Kidney epithelial cell (primary cell): ENCODE measurements at regions not wholly inside any gene's neighbourhood (a gene's known extent, or its start where the extent isn't known, plus 50 kb on each side); places are given as distances from the start of the nearest gene placed in this dataset.

ENCODE experiments used
- DNase-seq: peaks from one replicate; pipeline ENCODE4 v3.0.0-alpha.2; 2010; ENCODE audit warnings: low read depth
- H3K27me3 ChIP-seq: 2 replicates; pipeline ENCODE4 v1.6.0; 2011; ENCODE audit warnings: low read length; ENCODE audit not compliant: control insufficient read depth, insufficient read depth
- H3K36me3 ChIP-seq: 2 replicates; pipeline ENCODE4 v1.5.1; 2011; ENCODE audit warnings: low read length; ENCODE audit not compliant: control insufficient read depth, insufficient read depth
- H3K4me3 ChIP-seq: 2 replicates; pipeline ENCODE4 v1.5.1; 2011; ENCODE audit warnings: low read depth, mild to moderate bottlenecking, control low read depth, low read length
- TF ChIP-seq, protein P1 (sequence below): IDR thresholded peaks from 2 replicates; pipeline ENCODE4 v1.5.1; 2011; ENCODE audit warnings: mild to moderate bottlenecking, moderate library complexity, low read length, control low read depth, inconsistent platforms; ENCODE audit not compliant: insufficient read depth, poor library complexity, severe bottlenecking

DNA sequence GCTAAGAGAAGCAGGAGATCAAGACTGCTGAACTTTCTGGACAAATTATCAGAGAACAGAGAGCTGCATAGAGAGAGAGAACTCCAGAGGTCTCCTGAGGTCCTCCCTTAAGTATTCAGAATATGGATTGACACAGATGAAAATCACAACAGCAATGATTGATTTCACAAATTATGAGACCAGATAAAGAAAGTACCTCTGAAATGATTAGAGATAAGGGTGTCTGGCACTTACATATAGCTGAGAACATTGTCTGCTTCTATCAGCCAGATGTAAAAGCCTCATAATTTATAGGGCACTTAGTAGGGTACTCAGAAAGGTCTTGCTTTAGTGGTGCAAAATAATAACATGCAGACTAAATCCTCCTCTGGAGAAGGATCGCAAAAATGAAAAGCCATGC lies 1301.8 kb downstream of the BRINP3 start:
- DNase-seq, result no peak
- Histone ChIP-seq H3K27me3 (no peaks in the 10 kb centered on the region), H3K36me3 (no peaks in the 10 kb centered on the region), H3K4me3 (no peak overlapping the region)
- TF ChIP-seq, protein P1, sequence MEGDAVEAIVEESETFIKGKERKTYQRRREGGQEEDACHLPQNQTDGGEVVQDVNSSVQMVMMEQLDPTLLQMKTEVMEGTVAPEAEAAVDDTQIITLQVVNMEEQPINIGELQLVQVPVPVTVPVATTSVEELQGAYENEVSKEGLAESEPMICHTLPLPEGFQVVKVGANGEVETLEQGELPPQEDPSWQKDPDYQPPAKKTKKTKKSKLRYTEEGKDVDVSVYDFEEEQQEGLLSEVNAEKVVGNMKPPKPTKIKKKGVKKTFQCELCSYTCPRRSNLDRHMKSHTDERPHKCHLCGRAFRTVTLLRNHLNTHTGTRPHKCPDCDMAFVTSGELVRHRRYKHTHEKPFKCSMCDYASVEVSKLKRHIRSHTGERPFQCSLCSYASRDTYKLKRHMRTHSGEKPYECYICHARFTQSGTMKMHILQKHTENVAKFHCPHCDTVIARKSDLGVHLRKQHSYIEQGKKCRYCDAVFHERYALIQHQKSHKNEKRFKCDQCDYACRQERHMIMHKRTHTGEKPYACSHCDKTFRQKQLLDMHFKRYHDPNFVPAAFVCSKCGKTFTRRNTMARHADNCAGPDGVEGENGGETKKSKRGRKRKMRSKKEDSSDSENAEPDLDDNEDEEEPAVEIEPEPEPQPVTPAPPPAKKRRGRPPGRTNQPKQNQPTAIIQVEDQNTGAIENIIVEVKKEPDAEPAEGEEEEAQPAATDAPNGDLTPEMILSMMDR, result no peak

DNA sequence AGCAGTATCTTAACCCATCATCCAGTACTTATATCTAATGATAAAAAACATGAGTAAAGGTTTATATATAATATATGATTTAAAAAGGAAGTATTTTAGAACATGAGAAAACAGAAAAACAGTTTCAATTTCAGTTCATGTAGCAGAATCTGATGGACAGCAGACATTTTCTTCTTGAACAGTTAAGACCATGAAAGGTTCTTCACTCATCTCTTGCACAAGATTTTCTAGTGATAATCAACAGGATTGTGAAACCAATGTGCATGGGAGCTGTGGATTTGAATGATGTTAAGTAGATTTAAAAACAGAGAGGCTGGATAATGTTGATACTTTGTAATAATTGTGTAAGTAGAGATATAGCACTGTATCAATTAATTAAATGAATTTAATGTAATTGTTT lies 1297.6 kb downstream of the BRINP3 start:
- H3K36me3 ChIP-seq, result no peaks in the 10 kb centered on the region
- TF ChIP-seq, protein P1, result no peak
- no peak overlapping the region for H3K4me3 ChIP-seq
- no peaks in the 10 kb centered on the region for H3K27me3 ChIP-seq
- DNase-seq, result no peak

DNA sequence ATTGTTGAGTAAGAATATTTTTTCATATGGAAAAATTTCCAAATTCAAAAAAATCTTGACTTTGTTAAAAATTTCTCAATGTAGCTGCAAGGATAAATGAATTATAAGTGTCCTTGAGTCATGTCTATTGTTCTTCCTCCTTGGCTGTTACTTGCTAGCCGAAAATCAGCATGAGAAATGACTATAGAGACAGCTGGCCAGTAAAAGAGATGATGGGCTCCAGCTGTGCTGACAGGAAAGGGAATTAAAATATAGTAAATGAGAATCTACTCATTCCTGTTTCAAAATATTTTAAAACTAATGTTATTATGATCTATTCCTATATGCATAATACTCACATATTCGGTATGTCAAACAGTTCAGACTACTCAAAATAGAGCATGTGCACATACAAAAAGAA lies 1292.6 kb downstream of the BRINP3 start:
- DNase-seq, result no peak
- H3K36me3 ChIP-seq, result no peaks in the 10 kb centered on the region
- H3K27me3 ChIP-seq, result no peaks in the 10 kb centered on the region
- TF ChIP-seq, protein P1, result no peak
- H3K4me3 ChIP-seq, result no peak overlapping the region

DNA sequence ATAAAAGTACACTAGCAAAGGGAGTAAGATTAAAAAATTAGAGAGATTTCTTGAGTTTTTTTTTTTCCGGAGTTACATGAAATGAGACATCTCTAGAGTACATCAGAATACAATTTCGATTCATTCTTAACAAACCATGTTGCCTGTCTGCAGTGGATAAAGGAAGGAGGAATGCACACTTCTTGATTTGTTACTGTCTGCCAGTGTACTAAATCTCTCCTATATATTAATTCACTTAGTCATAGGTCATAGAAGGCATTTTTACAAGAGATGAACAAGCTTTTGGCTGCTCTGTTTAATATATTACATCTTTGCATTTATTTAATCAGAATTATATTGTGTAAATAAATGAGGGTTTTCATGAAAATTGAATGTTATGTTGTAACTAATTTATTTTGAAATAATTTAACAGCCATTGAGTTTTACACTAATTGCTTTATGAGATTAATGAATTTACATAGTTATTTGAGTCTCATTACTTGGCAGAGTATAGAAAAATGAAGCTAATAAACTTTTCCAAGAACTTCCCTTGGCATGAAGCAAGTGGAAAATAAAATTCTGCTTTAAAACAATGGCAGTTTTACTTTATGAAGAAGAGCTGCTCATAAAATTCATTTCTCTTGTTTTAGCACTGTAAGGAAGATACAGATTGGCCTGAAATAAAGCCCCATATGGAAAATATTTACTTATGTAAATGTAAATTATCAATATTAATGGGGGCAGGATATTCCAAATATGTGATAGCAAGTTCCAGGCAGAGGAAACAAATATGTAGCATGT lies 1284.7 kb downstream of the BRINP3 start:
- Histone ChIP-seq H3K27me3 (no peaks in the 10 kb centered on the region), H3K36me3 (no peaks in the 10 kb centered on the region), H3K4me3 (no peak overlapping the region)
- no peak for DNase-seq
- TF ChIP-seq, protein P1, result no peak

DNA sequence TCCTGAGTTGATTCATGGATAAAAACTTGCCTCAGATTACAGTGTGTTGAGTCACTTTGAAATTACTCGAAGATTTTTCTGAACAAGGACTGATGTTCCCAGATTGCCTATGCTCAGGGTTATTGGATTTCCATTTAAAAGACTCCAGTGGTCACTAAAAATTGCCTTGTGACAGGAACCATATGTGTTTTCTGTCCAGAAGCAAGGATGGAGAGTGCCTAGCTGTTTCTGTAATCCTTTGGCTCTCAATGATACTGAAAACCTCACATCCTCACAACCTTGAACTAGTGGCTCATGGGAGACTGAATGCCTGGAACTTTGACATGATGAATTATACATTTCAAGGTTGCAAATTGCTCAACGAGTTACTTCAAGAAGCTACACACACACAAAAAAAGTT lies 1271.8 kb downstream of the BRINP3 start:
- DNase-seq, result no peak
- TF ChIP-seq, protein P1, result no peak

DNA sequence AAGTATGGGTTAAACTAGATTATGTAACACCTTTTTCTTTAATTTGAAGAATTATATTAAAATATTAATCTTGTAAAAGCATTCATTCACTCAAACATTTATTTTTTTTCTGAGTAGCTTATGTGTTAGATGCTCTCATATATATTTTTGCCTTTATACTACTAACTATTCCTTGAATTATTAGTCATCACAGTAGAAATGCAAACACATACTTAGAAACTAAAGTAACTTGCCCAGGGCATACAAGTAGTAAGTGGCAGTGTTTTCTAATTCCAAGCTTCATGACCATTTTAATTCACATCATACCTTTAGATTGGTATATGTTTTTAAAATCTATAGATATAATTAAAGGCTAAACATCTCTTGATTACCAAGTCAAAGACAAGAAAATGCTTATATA lies 1271.0 kb downstream of the BRINP3 start:
- TF ChIP-seq, protein P1, result no peak
- Histone ChIP-seq H3K4me3 (no peak overlapping the region), H3K27me3 (no peaks in the 10 kb centered on the region), H3K36me3 (no peaks in the 10 kb centered on the region)
- DNase-seq, result no peak

More for the DNA sequence above, 1271.8 kb downstream of the BRINP3 start:
- Histone ChIP-seq H3K4me3 (no peak overlapping the region), H3K36me3 (no peaks in the 10 kb centered on the region), H3K27me3 (no peaks in the 10 kb centered on the region)
